ENCODE measurements at regions not wholly inside any gene's neighbourhood (a gene's known extent, or its start where the extent isn't known, plus 50 kb on each side); places are given as distances from the start of the nearest gene placed in this dataset.

DNA sequence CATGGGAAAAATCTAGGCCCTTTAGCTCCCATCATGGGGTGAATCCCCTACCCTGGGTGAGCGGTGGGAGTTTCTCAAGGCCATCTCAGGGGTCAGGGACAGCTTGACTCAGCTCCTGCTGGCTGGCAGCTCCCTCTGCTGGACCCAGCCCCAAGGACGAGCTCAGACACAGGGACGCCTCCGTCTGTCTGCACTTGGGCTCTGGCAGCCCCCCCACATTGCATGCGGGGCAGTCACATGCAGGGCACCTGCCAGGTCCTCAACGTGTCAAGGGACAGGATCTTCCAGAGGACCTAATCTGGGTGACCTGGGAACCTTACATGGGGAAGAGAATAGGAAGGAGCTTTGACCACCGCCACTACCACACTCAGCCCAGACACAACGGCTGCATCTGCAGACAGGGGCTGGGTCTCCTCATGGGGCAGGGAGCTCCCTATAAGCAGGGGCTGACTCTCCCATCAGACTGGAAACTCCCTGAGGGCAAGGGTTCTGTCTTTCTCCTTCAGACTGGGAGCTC, 173.4 kb downstream of the MRPL14 start (continued):
- TF ChIP-seq, protein P1, sequence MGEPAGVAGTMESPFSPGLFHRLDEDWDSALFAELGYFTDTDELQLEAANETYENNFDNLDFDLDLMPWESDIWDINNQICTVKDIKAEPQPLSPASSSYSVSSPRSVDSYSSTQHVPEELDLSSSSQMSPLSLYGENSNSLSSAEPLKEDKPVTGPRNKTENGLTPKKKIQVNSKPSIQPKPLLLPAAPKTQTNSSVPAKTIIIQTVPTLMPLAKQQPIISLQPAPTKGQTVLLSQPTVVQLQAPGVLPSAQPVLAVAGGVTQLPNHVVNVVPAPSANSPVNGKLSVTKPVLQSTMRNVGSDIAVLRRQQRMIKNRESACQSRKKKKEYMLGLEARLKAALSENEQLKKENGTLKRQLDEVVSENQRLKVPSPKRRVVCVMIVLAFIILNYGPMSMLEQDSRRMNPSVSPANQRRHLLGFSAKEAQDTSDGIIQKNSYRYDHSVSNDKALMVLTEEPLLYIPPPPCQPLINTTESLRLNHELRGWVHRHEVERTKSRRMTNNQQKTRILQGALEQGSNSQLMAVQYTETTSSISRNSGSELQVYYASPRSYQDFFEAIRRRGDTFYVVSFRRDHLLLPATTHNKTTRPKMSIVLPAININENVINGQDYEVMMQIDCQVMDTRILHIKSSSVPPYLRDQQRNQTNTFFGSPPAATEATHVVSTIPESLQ (CRISPR knock-in tag; conservative IDR thresholded peaks at IDR 0.05): no peak
- TF ChIP-seq, protein P2, sequence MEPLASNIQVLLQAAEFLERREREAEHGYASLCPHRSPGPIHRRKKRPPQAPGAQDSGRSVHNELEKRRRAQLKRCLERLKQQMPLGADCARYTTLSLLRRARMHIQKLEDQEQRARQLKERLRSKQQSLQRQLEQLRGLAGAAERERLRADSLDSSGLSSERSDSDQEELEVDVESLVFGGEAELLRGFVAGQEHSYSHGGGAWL (CRISPR knock-in tag; IDR thresholded peaks at IDR 0.05): no peak
- TF ChIP-seq SMC3 (IDR thresholded peaks at IDR 0.05; ENCODE audit: low read length) (peak; percentile 27; the same call in 1 of the 2 replicates), SAP130 (CRISPR knock-in tag; IDR thresholded peaks at IDR 0.05; ENCODE audit: low read depth) (peak; percentile 60; the same call in 1 of the 2 replicates), MIER3 (CRISPR knock-in tag; IDR thresholded peaks at IDR 0.05; ENCODE audit: borderline replicate concordance) (peak; percentile 42; the same call in 1 of the 2 replicates), ZNF232 (CRISPR knock-in tag; IDR thresholded peaks at IDR 0.05; ENCODE audit: borderline replicate concordance) (peak; percentile 91; the same call in 1 of the 2 replicates), ZNF30 (CRISPR knock-in tag; IDR thresholded peaks at IDR 0.05) (no peak), SNRNP70 (IDR thresholded peaks at IDR 0.05; ENCODE audit: low read depth, low read length) (no peak), SP5 (CRISPR knock-in tag; IDR thresholded peaks at IDR 0.05; ENCODE audit: borderline replicate concordance, low read depth) (0 out of 2 replicates have a peak, but pooled peaks have one; percentile 12), RBM22 (optimal IDR thresholded peaks at IDR 0.05; ENCODE audit: low read length) (no peak), ZBTB7B (CRISPR knock-in tag; IDR thresholded peaks at IDR 0.05) (no peak; the same call in 1 of the 2 replicates), NCOA1 (CRISPR knock-in tag; IDR thresholded peaks at IDR 0.05) (0 out of 2 replicates have a peak, but pooled peaks have one; percentile 56), ZNF337 (CRISPR knock-in tag; IDR thresholded peaks at IDR 0.05; ENCODE audit: borderline replicate concordance, low read depth) (no peak), ZNF274 (CRISPR knock-in tag; IDR thresholded peaks at IDR 0.05) (peak; percentile 94; the same call in 1 of the 2 replicates), RBAK (CRISPR knock-in tag; IDR thresholded peaks at IDR 0.05) (no peak)
- TF ChIP-seq, protein P3, sequence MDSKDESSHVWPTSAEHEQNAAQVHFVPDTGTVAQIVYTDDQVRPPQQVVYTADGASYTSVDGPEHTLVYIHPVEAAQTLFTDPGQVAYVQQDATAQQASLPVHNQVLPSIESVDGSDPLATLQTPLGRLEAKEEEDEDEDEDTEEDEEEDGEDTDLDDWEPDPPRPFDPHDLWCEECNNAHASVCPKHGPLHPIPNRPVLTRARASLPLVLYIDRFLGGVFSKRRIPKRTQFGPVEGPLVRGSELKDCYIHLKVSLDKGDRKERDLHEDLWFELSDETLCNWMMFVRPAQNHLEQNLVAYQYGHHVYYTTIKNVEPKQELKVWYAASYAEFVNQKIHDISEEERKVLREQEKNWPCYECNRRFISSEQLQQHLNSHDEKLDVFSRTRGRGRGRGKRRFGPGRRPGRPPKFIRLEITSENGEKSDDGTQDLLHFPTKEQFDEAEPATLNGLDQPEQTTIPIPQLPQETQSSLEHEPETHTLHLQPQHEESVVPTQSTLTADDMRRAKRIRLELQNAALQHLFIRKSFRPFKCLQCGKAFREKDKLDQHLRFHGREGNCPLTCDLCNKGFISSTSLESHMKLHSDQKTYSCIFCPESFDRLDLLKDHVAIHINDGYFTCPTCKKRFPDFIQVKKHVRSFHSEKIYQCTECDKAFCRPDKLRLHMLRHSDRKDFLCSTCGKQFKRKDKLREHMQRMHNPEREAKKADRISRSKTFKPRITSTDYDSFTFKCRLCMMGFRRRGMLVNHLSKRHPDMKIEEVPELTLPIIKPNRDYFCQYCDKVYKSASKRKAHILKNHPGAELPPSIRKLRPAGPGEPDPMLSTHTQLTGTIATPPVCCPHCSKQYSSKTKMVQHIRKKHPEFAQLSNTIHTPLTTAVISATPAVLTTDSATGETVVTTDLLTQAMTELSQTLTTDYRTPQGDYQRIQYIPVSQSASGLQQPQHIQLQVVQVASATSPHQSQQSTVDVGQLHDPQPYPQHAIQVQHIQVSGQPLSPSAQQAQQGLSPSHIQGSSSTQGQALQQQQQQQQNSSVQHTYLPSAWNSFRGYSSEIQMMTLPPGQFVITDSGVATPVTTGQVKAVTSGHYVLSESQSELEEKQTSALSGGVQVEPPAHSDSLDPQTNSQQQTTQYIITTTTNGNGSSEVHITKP (CRISPR knock-in tag; IDR thresholded peaks at IDR 0.05; ENCODE audit: low read depth): peak; percentile 54; the same call in 1 of the 2 replicates
- TF ChIP-seq, protein P4, sequence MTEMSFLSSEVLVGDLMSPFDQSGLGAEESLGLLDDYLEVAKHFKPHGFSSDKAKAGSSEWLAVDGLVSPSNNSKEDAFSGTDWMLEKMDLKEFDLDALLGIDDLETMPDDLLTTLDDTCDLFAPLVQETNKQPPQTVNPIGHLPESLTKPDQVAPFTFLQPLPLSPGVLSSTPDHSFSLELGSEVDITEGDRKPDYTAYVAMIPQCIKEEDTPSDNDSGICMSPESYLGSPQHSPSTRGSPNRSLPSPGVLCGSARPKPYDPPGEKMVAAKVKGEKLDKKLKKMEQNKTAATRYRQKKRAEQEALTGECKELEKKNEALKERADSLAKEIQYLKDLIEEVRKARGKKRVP (CRISPR knock-in tag; IDR thresholded peaks at IDR 0.05): no peak
- TF ChIP-seq, protein P5, sequence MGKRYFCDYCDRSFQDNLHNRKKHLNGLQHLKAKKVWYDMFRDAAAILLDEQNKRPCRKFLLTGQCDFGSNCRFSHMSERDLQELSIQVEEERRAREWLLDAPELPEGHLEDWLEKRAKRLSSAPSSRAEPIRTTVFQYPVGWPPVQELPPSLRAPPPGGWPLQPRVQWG (CRISPR knock-in tag; IDR thresholded peaks at IDR 0.05; ENCODE audit: borderline replicate concordance, low read depth): no peak
- TF ChIP-seq, protein P6, sequence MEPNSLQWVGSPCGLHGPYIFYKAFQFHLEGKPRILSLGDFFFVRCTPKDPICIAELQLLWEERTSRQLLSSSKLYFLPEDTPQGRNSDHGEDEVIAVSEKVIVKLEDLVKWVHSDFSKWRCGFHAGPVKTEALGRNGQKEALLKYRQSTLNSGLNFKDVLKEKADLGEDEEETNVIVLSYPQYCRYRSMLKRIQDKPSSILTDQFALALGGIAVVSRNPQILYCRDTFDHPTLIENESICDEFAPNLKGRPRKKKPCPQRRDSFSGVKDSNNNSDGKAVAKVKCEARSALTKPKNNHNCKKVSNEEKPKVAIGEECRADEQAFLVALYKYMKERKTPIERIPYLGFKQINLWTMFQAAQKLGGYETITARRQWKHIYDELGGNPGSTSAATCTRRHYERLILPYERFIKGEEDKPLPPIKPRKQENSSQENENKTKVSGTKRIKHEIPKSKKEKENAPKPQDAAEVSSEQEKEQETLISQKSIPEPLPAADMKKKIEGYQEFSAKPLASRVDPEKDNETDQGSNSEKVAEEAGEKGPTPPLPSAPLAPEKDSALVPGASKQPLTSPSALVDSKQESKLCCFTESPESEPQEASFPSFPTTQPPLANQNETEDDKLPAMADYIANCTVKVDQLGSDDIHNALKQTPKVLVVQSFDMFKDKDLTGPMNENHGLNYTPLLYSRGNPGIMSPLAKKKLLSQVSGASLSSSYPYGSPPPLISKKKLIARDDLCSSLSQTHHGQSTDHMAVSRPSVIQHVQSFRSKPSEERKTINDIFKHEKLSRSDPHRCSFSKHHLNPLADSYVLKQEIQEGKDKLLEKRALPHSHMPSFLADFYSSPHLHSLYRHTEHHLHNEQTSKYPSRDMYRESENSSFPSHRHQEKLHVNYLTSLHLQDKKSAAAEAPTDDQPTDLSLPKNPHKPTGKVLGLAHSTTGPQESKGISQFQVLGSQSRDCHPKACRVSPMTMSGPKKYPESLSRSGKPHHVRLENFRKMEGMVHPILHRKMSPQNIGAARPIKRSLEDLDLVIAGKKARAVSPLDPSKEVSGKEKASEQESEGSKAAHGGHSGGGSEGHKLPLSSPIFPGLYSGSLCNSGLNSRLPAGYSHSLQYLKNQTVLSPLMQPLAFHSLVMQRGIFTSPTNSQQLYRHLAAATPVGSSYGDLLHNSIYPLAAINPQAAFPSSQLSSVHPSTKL (CRISPR knock-in tag; IDR thresholded peaks at IDR 0.05): peak; percentile 83
